Natural killer cell treated with Interleukin-12 subunit alpha and Interleukin-12 subunit beta and Interleukin-15 and Interleukin-18, amount 100 ng/mL, for 72 hours (primary cell): ENCODE measurements at regions not wholly inside any gene's neighbourhood (a gene's known extent, or its start where the extent isn't known, plus 50 kb on each side); places are given as distances from the start of the nearest gene placed in this dataset.

ENCODE experiments used
- ATAC-seq, 2 donors: fragments of 150-1000 bp; cut with Tn5 transposase in 1 of 2; sonication (Bioruptor Pico), chemical (Tn5 transposase) in 1 of 2; 2 replicates each; pipeline ENCODE4 v1.10.0; 2021
- DNase-seq: peaks from one replicate; pipeline ENCODE4 v3.0.0; 2022; ENCODE audit warnings: low spot score
- H3K27ac Mint-ChIP-seq, 2 donors: 1 replicate in 1 of 2; 2 replicates in 1 of 2; pipeline ENCODE4 v1.8.0; 2022; ENCODE audit warnings: mixed read lengths in 2 of 2, mild to moderate bottlenecking in 1 of 2, moderate library complexity in 1 of 2
- H3K27me3 Mint-ChIP-seq, 2 donors: 1 replicate in 1 of 2; 2 replicates in 1 of 2; pipeline ENCODE4 v1.8.0; 2022; ENCODE audit warnings: mixed read lengths in 2 of 2
- H3K36me3 Mint-ChIP-seq: one replicate; pipeline ENCODE4 v1.8.0; 2022; ENCODE audit warnings: mixed read lengths
- H3K4me1 Mint-ChIP-seq, 2 donors: 1 replicate in 1 of 2; 2 replicates in 1 of 2; pipeline ENCODE4 v1.8.0; 2022; ENCODE audit warnings: low read depth in 2 of 2, mixed read lengths in 2 of 2, mild to moderate bottlenecking in 1 of 2
- H3K4me3 Mint-ChIP-seq: one replicate; pipeline ENCODE4 v1.8.0; 2022; ENCODE audit warnings: mixed read lengths
- H3K9me3 Mint-ChIP-seq: 2 replicates; pipeline ENCODE4 v1.8.0; 2022; ENCODE audit warnings: mixed read lengths

GRCh38 chr5:171675511-171675910 lies 110.1 kb upstream of the SMIM23 start:
- Mint-ChIP-seq H3K27ac (no peak overlapping the region), H3K4me1 (no peaks in the 10 kb centered on the region), H3K9me3 (no peaks in the 10 kb centered on the region), H3K27me3 (peaks cover 12 to 43% of the 10 kb centered on the region in 2 donors), H3K4me3 (no peak overlapping the region), H3K36me3 (no peaks in the 10 kb centered on the region)
- ATAC-seq: no peak
- no peak for DNase-seq

GRCh38 chr5:171676286-171676944 lies 109.2 kb upstream of the SMIM23 start:
- Mint-ChIP-seq H3K4me1 (no peaks in the 10 kb centered on the region), H3K9me3 (no peaks in the 10 kb centered on the region), H3K4me3 (no peak overlapping the region), H3K36me3 (no peaks in the 10 kb centered on the region), H3K27ac (no peak overlapping the region), H3K27me3 (peaks cover 13 to 36% of the 10 kb centered on the region in 2 donors)
- ATAC-seq (no peak), DNase-seq (no peak)

DNA sequence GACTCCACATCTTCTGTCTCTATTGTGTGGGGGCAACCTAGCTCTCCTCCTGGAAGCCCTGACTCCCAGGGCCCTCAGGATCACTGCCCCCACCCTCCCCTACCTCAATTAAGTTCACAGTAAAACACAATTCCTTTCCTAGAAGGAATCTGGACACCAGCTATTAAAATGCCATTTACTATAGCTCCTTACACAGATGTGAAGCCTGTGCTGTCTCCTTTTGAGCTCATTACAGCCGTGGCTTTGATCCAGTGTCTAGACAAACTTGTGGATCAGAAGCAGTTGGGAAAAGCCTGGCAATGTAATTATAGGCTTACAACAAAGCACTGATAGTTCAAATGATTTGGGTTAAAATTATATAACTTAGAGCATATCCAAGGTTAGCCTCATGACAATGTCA lies 107.0 kb upstream of the SMIM23 start:
- H3K27ac Mint-ChIP-seq: no peak overlapping the region

GRCh38 chr5:171680485-171680884 lies 105.1 kb upstream of the SMIM23 start:
- H3K27me3 Mint-ChIP-seq: peaks cover 20 to 44% of the 10 kb centered on the region in 2 donors
- peaks cover 4% of the 10 kb centered on the region in 2 donors for H3K4me1 Mint-ChIP-seq
- no peaks in the 10 kb centered on the region for H3K36me3 Mint-ChIP-seq
- ATAC-seq: no peak
- no peak for DNase-seq
- H3K4me3 Mint-ChIP-seq: no peak overlapping the region
- H3K27ac Mint-ChIP-seq: no peak overlapping the region
- H3K9me3 Mint-ChIP-seq: no peaks in the 10 kb centered on the region

More for the DNA sequence above, 107.0 kb upstream of the SMIM23 start:
- DNase-seq (no peak), ATAC-seq (no peak)
- Mint-ChIP-seq H3K4me3 (no peak overlapping the region), H3K4me1 (peaks cover 4% of the 10 kb centered on the region in 2 donors), H3K27me3 (peaks cover 27 to 49% of the 10 kb centered on the region in 2 donors), H3K36me3 (no peaks in the 10 kb centered on the region), H3K9me3 (no peaks in the 10 kb centered on the region)

DNA sequence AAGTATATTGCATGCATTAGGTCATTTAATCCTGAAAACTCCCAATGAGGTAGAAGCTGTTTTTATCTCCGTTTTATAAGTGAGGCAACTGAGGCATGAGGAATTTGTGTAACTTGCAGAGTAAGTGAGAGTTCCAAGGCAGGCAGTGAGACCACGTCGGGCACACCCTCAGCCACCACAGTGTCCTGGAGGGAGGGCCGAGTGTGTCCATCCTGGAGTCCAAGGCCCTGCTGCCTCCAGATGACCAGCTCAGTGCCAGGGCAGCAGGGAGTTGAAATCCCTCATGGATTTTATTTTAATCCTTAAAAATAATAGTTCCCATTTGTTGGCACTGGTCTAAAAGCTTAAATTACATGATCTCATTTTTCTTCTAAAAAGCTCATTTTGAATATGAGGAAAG lies 104.6 kb upstream of the SMIM23 start:
- Mint-ChIP-seq H3K4me3 (no peak overlapping the region), H3K9me3 (no peaks in the 10 kb centered on the region), H3K4me1 (peaks cover 4% of the 10 kb centered on the region in 2 donors), H3K27ac (no peak overlapping the region), H3K36me3 (no peaks in the 10 kb centered on the region), H3K27me3 (peaks cover 20 to 43% of the 10 kb centered on the region in 2 donors)
- ATAC-seq: no peak
- DNase-seq: no peak

- Mint-ChIP-seq H3K27ac (no peak overlapping the region), H3K4me3 (no peak overlapping the region), H3K27me3 (peaks cover 20 to 44% of the 10 kb centered on the region in 2 donors), H3K36me3 (no peaks in the 10 kb centered on the region), H3K4me1 (peaks cover 4% of the 10 kb centered on the region in 2 donors), H3K9me3 (no peaks in the 10 kb centered on the region)
- DNase-seq: no peak
- peak in 1 of 2 donors; percentile 34 for ATAC-seq
Observed at GRCh38 chr5:171681677-171682076, 103.9 kb upstream of the SMIM23 start.

- H3K27ac Mint-ChIP-seq: no peak overlapping the region
- ATAC-seq: no peak
Observed at GRCh38 chr5:171682801-171683200, 102.8 kb upstream of the SMIM23 start.

GRCh38 chr5:171684169-171684568 lies 101.4 kb upstream of the SMIM23 start:
- no peak overlapping the region for H3K27ac Mint-ChIP-seq
- H3K36me3 Mint-ChIP-seq: no peaks in the 10 kb centered on the region
- DNase-seq (no peak), ATAC-seq (no peak)
- H3K4me1 Mint-ChIP-seq: peaks cover 4% of the 10 kb centered on the region in 2 donors
- H3K27me3 Mint-ChIP-seq: peaks cover 24 to 36% of the 10 kb centered on the region in 2 donors
- H3K4me3 Mint-ChIP-seq: no peak overlapping the region
- no peaks in the 10 kb centered on the region for H3K9me3 Mint-ChIP-seq

More at GRCh38 chr5:171682801-171683200, 102.8 kb upstream of the SMIM23 start:
- Mint-ChIP-seq H3K36me3 (no peaks in the 10 kb centered on the region), H3K9me3 (no peaks in the 10 kb centered on the region), H3K4me3 (no peak overlapping the region), H3K4me1 (peaks cover 4% of the 10 kb centered on the region in 2 donors), H3K27me3 (peaks cover 20 to 36% of the 10 kb centered on the region in 2 donors)
- no peak for DNase-seq

GRCh38 chr5:171688696-171689495 lies 96.7 kb upstream of the SMIM23 start:
- Mint-ChIP-seq H3K4me3 (no peak overlapping the region), H3K9me3 (no peaks in the 10 kb centered on the region), H3K27ac (no peak overlapping the region), H3K36me3 (no peaks in the 10 kb centered on the region), H3K27me3 (peaks cover 4 to 6% of the 10 kb centered on the region in 2 donors), H3K4me1 (no peaks in the 10 kb centered on the region)
- no peak for ATAC-seq
- no peak for DNase-seq

DNA sequence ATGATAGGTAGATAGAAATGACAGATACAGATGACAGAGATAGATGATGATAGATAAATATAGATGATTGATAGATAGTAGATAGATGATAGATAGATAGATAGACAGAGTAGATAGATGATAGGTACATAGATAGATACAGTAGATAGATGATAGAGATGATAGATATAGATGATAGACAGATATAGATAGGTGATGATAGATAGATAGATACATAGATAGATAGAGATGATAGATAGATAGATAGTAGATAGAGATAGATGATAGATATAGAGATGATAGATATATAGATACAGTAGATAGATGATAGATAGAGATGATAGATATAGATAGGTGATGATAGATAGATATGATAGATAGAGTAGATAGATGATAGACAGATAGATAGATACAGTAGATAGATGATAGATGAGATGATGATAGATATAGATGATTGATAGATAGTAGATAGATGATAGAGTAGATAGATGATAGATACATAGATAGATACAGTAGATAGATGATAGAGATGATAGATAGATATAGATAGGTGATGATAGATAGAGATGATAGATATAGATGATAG lies 95.7 kb upstream of the SMIM23 start:
- no peak overlapping the region for H3K4me3 Mint-ChIP-seq
- ATAC-seq (no peak), DNase-seq (no peak)
- H3K27ac Mint-ChIP-seq: no peak overlapping the region
- peaks cover 4 to 6% of the 10 kb centered on the region in 2 donors for H3K27me3 Mint-ChIP-seq
- H3K4me1 Mint-ChIP-seq: no peaks in the 10 kb centered on the region
- H3K9me3 Mint-ChIP-seq: no peaks in the 10 kb centered on the region
- no peaks in the 10 kb centered on the region for H3K36me3 Mint-ChIP-seq

GRCh38 chr5:171692107-171692506 lies 93.5 kb upstream of the SMIM23 start:
- ATAC-seq (no peak), DNase-seq (no peak)
- no peak overlapping the region for H3K4me3 Mint-ChIP-seq
- H3K27ac Mint-ChIP-seq: no peak overlapping the region
- H3K36me3 Mint-ChIP-seq: no peaks in the 10 kb centered on the region
- H3K4me1 Mint-ChIP-seq: no peaks in the 10 kb centered on the region
- no peaks in the 10 kb centered on the region for H3K9me3 Mint-ChIP-seq
- H3K27me3 Mint-ChIP-seq: peaks cover 0 to 7% of the 10 kb centered on the region in 2 donors

DNA sequence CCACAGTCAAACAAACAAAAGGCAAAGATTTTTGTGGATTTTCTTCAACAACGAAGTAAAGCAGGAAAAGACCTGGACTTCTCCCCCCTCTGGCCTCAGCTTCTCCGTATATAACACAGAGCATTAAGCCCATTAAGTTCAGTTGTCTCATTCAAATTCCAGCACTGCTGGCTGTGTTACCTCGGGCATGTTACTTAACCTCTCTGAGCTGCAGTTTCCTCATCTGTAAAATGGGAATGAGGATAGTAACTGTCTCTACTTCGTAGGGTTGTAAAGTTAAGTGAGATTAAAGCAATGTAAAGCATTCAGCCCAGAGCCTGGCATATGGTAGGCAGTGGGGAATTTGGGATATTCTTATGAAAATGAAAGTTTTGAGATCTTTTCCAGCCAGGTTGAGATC lies 92.7 kb upstream of the SMIM23 start:
- no peak overlapping the region for H3K4me3 Mint-ChIP-seq
- DNase-seq (no peak), ATAC-seq (no peak)
- H3K27ac Mint-ChIP-seq: no peak overlapping the region
- no peaks in the 10 kb centered on the region for H3K9me3 Mint-ChIP-seq
- no peaks in the 10 kb centered on the region for H3K36me3 Mint-ChIP-seq
- no peaks in the 10 kb centered on the region for H3K4me1 Mint-ChIP-seq
- peaks cover 0 to 7% of the 10 kb centered on the region in 2 donors for H3K27me3 Mint-ChIP-seq

DNA sequence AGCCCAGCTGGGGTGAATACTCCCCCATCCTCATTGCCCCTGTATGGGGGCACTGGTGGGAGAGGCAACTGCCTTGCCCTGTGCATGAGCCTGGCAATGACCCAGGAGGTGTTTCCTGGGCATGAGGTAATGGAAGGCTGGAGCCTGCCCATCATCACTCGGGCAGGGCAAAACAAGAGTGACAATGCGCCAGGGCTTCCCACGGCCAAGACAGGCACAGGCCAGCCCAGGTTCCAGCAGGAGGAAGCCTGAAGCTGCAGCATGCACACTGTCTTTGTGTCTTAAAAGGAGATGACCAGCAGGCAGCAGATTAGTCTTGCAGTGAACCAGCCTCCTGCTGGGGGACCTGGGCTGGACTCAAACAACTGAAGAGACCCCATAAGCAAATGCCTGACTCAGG lies 92.2 kb upstream of the SMIM23 start:
- H3K36me3 Mint-ChIP-seq: no peaks in the 10 kb centered on the region
- H3K4me3 Mint-ChIP-seq: no peak overlapping the region
- H3K27me3 Mint-ChIP-seq: peaks cover 0 to 4% of the 10 kb centered on the region in 2 donors
- H3K4me1 Mint-ChIP-seq: no peaks in the 10 kb centered on the region
- no peaks in the 10 kb centered on the region for H3K9me3 Mint-ChIP-seq
- ATAC-seq: no peak
- H3K27ac Mint-ChIP-seq: no peak overlapping the region
- DNase-seq: no peak

- no peaks in the 10 kb centered on the region for H3K4me1 Mint-ChIP-seq
- H3K36me3 Mint-ChIP-seq: no peaks in the 10 kb centered on the region
- H3K27ac Mint-ChIP-seq: no peak overlapping the region
- peaks cover 0 to 5% of the 10 kb centered on the region in 2 donors for H3K27me3 Mint-ChIP-seq
- ATAC-seq (no peak), DNase-seq (no peak)
- no peaks in the 10 kb centered on the region for H3K9me3 Mint-ChIP-seq
- no peak overlapping the region for H3K4me3 Mint-ChIP-seq
Observed at GRCh38 chr5:171695804-171696203, 89.8 kb upstream of the SMIM23 start.
